HG03175 (cell line): ENCODE measurements at regions not wholly inside any gene's neighbourhood (a gene's known extent, or its start where the extent isn't known, plus 50 kb on each side); places are given as distances from the start of the nearest gene placed in this dataset.
"Not testable (repeated sequence)": the region's sequence is repeated elsewhere in the genome, so short reads cannot be mapped to it uniquely, and the experiment has no call there.

Experiments used
- ATAC-seq: cut with Tn5 transposase; IDR thresholded peaks from one replicate; pipeline ENCODE4 v1.9.1; 2021; ENCODE audit warnings: mild to moderate bottlenecking, moderate library complexity; ENCODE audit not compliant: unreplicated experiment

DNA sequence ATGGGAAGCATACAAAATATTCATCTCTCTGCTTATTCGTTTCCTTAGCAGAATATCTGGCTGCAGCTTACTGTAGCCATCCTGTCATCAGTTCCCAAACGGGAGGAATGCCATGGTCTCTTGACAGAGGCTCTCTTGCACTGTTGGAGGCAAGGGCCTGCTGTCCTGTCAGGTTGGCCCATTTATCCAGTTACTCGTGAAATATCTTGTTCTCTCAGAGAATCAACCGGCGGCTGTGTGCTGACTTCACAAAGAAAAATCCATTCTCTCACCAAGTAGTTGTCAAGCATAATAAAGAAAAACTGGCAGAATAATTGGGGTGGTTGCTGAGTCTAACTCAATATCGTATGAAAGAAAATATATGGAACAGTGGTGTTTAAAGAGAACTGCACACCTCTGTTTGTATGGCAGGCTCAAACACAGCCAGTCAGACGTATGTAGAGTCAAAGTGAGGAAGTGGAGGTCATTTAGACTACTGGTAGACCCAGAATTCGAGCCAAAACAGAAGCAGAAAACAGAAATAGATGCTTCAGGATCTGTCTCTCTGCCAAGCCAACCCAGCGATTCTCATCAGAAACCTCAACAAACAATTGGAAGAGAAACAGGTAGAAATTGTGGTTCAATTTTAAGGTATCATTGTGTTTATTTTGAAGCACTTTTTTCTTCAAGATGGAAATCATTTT, 349.2 kb upstream of the PRKCQ start:
- no peak for ATAC-seq

DNA sequence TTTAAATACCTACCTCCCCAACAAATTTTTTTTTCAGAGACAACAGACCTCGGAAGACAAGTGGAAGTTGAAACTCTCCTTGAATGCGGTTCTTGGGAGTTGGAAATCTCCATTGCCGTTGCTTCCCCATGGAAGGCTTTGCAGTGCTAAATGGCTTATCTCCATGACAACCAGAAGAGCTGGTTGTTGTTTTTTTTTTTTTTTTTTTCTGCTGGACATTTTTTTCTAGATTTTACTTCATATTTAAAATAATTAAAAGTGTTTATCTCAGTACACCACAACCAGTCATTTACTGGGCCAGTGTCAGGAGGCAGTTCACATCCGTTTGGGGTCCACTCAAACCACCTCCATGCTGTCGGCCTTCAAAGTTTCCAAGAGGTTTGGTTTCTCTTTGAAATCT, 348.5 kb upstream of the PRKCQ start:
- no peak for ATAC-seq

DNA sequence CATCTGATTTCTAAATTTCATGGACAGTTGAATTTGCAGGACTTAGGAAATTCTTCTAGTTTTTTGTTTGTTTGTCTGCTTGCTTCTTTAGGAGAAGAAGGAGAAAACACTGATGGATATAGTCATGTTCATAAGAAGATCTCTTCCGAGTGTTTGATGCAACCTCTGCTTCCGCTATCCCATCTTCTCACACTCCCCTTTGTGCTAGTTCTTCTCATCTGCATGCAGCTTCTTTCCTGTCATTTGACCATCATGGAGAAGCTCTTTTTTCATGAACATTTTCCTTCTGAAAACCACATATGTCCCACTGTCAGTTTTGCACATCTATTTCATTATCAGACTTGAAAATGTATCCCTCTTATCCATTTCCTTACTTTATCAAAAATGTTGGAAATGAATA, 346.9 kb upstream of the PRKCQ start:
- no peak for ATAC-seq

DNA sequence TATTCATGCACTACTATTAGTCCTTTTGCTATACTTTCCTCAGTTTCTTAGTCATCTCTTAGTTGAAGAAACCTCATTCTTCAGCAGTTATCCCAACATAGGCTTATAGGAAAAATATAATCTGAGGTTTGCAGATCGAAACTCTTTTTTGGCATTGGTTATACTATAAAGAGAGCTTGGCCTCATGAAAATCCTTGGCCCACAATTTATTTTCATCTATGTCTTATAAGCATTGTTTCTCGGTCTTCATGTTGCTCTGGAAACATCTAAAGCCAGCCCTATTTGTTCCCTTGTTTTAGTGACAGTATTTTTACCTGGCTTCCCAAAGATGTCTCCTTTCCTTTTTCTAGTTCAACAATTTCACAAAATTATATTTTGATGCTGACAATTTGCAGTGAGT, 345.1 kb upstream of the PRKCQ start:
- ATAC-seq: no peak

DNA sequence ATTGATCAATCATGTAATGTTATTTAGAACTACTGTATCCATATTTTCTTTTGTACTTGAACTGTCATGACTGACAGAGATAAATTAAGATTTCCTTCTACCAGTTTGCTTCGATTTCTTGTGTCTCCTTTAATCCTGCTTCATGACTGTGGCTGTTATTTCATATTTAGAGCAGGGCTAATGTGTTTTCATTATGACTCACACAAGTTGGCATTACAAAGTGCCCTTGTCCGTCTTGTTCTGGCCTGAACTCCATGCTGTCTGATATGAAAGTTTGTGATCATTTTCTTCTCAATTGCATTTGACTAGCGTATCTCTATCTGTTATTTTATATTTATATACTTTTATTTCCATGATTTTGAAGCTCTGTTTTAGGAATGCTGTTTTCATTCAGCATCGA, 344.1 kb upstream of the PRKCQ start:
- ATAC-seq: no peak

DNA sequence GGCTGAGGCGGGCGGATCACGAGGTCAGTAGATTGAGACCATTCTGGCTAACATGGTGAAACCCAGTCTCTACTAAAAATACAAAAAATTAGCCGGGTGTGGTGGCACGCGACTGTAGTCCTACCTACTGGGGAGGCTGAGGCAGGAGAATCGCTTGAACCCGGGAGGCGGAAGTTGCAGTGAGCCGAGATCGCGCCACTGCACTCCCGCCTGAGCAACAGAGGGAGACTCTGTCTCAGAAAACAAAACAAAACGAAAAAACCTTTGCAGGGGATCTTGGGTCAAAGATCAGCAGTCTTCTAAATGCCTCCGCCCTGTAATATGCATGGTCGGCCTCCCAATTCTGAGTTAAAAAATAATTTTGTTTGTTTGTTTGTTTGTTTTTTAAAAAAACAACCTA, 340.9 kb upstream of the PRKCQ start:
- not testable (repeated sequence) for ATAC-seq

DNA sequence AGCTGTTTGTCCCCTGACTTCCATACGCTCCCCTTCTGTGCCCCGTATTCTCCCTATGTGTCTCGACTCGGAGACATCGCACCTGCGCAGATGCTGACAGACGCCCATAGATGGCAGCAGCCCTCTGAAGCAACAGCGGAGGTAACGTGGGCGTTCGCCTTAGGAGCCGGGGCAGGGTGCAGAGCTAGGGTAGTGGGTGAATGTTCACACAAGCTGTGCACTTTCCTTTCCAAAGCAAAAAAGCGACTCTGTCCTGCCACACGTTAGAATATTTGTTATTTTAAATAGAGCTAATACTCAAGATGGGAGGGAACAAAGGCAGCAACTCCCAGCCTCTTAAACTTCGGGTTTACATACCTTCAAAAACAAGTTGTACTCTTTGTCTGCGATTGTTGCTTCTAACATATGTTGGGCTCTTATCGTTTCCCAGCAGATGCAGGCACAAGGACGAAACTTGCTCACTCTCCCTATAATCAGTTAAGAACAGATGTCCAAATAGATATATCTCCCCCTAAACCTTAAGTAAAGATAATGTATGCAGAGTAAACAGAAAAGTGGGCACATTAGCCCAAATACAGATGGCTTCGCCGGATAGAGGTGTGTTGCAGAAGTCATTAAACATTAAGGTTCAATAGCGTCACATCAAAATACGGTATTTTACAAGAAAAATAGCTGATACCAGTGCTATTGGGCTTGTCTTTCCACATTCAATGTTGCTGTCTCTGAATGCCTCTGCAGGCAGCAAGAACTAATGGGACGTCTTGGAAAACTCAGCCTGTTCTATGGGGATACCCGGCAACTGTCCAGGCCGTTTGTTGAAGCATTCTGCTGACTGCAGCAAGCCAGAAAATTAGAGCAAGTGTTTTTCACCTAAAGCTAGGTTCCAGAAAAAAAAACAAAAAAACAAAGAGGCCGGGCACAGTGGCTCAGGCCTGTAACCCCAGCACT, 340.3 kb upstream of the PRKCQ start:
- ATAC-seq: peak; percentile 93

DNA sequence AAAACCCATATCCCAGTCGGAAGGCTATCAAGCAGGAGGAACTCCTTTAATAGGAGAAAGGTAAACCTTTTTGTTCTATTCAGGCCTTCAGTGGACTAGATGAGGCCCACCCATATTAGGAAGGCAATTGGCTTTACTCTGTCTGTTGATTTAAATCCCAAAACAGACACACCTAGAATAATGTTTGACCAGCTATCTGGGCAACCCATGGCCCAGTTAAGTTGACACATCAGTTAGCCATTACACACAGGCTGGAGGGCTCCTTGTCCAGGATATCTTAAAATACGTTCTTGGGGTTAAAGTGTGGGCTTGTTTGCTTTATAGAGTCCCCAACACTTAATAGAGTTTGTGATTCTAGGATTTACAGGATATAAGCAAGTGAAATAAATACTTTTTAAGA, 339.0 kb upstream of the PRKCQ start:
- ATAC-seq: no peak

DNA sequence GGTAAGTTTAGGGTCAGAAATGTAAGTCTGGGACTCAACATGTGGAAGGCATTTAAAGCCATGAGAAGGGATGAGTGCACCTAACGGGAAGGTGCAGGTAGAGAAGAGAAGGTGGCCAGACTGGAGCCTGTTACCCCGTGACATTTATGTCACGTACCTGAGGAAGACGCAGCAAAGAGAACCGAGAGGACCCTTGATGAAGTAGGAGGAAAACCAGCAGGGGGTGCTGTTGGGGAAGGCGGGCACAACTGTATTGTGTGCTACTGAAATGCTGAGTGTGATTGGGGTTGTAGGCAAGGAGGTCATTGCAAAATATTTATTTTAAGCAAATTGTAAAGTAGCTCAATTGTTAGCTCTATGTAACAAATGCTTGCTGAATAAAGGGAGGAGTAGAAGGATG, 338.2 kb upstream of the PRKCQ start:
- ATAC-seq: no peak

DNA sequence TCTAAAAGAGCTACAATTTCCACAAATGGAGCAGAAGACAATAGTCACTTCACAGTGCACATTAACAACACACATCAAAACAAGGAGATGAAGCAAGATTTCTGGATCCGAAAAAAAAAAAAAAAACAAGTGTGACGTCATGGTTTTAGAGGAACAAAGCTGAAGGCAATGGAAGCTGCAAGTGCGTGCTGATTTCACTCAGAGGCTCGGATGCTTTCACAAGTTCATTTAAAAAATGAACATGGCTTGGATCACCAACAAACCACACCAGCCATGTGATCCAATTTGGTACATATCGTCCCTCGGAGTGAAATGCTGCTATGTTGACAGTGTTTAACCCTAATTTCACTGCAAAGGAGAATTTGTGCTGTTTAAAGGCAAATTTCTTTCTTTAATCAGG, 337.0 kb upstream of the PRKCQ start:
- ATAC-seq: no peak

DNA sequence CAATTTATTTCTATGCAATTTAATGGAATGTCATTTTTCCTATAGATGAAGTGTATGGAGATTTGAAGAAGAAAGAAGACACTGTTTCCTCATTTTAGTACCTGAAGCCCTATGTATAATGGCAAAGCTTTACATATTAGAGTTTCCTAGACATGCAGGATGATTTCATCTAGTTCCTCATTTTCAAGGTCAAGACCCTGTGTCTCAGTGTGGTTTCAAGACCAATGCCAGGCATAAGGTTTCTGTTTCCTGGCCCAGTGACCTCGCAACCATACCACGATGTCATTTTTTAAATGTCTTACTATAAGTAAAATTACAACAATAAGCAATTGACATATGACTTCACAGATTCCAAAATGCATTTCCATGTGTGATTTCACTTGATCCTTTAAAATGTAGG, 336.5 kb upstream of the PRKCQ start:
- ATAC-seq: peak; percentile 61

DNA sequence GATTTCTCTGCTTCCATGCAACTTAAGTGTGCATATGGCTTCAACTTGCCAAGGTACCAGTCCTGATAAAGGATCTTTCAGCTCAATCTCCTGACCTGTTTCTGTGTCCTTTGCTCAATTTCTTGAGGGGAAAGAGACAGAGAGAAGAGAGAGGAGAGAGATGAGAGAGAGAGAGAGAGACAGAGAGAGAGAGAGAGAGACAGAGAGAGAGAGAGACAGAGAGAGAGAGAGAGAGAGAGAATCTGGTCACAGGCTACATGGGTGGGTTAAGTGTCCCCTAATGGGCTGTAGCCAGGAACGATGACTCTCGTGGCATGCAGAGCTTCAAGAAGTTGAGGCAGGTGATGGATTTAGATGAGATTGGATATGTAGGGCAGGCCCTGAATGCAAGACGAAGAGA, 335.2 kb upstream of the PRKCQ start:
- ATAC-seq: no peak

DNA sequence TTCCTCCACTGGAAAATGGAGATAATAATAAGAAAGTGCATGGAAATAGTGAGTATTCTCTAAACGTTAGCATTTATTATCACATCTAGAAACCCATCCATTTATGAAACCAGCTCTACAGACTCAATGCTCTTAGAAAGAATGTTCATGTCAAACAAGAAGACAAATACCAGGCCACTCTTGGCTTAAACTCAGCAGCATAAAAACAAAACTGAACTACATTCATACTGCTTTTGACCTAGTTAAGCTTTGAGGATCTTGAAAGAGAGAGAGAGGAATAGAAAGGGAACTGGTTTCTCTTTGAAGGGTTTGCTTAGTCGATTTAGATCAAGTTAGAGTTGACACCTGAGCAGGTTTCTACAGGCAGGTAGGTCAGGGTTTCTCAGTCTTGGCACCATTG, 332.9 kb upstream of the PRKCQ start:
- no peak for ATAC-seq

DNA sequence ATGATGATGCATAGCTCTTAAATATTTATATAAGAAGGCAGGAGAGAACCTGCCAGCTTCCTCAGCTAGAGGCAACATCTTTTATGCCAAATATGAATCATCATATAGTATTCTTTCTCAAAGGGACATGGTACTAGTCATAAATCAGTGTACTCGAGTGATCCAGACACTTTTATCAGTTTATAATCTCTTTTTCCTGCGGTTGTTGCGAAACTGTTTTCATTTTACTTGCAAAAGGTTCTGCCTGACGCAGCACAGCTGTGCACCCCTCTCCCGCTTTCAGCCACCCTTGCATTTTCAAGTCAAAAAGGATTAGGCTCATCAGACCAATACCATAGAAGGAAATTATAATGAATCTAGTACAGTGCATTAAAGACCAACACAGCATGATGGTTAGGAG, 332.3 kb upstream of the PRKCQ start:
- ATAC-seq: no peak

DNA sequence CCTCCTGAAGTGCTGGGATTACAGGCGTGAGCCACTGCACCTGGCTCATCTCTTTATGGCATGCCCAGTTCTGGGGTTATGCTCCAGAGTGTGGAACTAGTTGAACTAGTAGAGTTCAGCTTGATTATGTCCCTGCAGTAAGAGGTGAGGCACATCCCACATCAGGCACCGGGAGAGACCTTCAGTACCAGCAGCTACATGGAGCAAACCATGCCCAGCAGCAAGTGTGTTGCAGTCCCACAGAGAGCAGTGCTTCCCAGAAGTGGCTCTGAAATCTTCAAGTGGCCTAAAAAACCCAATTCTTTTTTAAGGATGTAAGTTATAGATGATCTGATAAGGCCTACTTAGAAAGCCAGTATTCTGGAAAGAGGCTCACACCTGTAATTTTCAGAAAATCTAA, 331.9 kb upstream of the PRKCQ start:
- ATAC-seq: no peak

DNA sequence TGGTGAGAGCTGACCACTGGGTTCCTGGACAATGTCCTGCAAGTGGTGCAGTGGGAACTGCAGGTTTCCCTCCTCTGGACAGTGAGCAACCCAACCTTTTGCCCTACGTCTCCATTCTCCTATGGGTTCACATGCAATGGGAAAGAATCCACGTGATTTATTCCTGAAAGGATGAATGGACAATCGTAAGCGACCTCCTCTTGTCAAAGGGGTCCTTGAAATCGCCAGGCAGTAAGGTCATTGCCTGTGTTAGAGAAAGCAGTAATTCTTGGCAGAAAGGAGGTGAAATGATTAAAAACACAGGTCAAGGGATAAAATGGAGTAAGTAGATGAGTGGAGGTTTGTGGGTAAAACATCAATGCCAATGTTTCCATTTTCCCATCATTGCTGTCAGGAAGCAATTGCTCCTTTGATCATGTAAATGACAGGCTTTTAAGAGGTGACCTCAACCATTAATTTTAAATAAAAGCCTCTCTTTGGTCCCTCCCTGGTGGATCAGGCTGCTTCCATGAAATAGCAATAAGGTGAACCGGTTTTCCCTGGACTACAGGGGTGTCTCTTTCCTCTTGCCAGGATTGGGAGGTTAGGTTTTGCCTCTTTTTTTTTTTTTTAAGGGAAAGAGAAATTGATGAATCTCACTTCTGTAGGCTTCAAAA, 330.0 kb upstream of the PRKCQ start:
- ATAC-seq: no peak

DNA sequence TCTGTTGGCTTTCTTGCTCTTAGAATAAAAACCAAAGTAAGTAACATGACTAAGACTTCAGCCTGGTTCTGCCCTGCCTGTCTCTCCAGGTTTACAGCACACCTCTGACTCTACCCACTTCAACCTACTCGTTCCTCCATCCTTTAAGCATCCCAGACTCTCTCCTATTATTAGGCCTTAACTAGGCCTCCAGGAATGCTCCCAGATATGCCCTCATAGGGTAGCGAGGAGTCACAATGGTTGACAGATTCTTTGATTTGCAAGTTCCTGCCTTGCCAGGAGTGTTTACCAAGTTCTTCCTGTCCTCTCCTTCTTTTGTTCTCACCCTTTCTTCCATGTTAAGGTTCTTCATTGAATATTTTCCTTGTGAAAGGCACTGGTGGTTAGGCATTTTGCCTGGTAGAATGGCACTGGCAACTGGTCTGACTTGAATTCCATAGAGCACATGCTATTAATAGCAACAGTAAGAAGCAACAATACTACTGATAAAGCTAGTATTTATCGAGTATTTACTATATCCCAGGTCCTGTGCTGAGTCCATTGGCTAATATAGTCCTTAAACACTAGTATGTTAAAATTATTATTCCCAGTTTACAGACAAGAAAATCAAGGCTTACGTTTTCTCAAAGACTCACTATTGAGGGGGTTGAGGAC, 327.9 kb upstream of the PRKCQ start:
- no peak for ATAC-seq

DNA sequence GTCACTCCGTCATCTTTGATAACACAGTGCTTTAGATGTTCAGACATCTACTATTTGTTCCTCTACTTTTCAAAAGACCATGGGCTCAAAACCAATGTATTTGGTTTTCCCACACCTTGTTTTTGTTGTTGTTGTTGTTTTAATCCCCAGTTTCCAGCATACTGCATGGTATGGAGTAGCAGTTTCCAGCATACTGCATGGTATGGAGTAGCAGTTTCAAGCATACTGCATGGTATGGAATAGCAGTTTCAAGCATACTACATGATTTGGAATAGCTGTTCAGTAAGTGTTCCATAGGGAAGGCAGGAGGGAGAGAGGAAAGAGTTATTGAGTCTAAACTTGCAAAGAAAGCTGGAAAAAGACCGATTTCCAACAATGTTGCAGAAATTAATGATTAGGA, 314.3 kb upstream of the PRKCQ start:
- ATAC-seq: no peak

DNA sequence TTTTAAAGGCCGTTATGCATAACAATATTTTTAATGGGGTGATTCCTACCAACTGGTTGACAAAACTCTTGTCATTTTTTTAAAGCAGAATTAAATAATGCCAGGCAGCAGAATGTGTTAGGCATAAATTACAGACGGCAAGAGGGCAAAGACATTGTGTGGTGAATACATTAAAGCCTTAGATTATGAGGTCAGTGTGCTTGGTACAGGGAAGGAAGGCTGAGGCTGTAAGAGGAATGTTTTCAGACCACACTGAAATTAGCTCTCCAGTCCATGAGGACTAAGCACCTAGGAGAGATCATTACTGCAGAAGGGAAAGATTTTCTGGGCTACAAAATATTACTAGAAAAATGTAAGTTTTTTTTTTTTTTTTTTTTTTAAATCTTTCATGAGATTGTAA, 312.8 kb upstream of the PRKCQ start:
- no peak for ATAC-seq

DNA sequence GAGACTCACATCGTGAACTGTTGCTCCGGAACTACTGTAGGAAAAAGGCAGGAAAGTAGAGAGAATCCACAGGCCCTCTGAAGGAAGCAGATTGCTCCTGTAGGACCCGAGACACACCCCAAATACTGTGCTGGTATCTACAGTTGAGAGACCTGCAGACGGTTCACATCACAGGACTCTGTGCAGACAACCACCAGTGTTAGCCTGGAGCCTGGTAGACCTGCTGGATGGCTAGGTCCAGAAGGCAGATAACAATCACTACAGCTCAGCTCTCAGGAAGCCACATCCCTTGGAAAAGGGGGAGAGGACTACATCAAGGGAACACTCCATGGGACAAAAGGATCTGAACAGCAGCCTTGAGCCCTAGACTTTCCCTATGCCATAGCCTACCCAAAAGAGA, 311.8 kb upstream of the PRKCQ start:
- ATAC-seq: no peak

DNA sequence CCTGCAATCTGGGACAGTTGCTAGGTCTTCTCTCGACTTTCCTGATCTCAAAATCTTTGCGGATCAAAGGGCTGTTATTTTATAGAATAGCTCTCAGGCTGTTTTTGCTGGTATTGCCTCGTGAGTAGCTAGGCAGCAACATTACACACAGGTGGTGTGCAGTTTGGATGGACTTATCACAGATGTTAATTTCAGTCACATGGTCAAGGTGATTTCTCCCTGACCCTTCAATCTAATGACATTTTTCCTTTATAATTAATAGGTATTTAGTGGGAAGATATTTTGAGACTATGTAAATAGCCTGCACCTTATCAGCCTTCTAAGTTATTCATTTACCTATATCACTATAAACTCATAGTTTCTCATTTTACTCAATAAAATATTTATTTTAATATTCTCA, 309.6 kb upstream of the PRKCQ start:
- no peak for ATAC-seq
